ENCODE measurements at regions not wholly inside any gene's neighbourhood (a gene's known extent, or its start where the extent isn't known, plus 50 kb on each side); places are given as distances from the start of the nearest gene placed in this dataset.

DNA sequence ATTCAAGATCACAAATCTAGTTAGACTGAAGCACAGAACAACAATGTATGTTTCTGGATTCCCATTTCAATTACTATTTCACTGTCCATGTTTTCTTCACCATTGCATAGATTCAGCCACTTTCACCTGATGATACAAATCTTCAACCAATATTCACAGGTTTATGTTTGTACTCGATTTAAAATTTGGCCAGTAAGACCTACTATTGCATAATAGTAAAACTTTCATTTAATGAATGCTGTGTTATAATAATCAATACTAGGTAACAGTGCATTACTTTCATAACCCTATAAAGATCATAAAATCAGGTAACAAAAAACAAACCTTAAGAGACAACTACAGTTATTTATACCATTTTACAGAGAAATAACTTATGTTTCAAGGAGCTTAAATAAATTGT is 2209.1 kb downstream of the ARAP2 start:
- Histone ChIP-seq H3K79me2 (ENCODE audit: low read depth) (no peaks in the 10 kb centered on the region), H3K27ac (no peak overlapping the region), H3K9ac (no peak overlapping the region), H3K27me3 (no peaks in the 10 kb centered on the region), H3F3A (ENCODE audit: low read depth) (no peaks in the 10 kb centered on the region), H3K4me1 (no peaks in the 10 kb centered on the region), H4K20me1 (ENCODE audit: low read depth) (no peaks in the 10 kb centered on the region), H3K4me2 (no peak overlapping the region), H3K4me3 (no peak overlapping the region), H3K9me3 (ENCODE audit: low read depth) (no peaks in the 10 kb centered on the region), H2AFZ (replicated peaks) (no peak overlapping the region), H3K36me3 (no peaks in the 10 kb centered on the region)
- no peaks in the 10 kb centered on the region for H3K36me3 Mint-ChIP-seq
- TF ChIP-seq EZH2phosphoT487 (IDR thresholded peaks at IDR 0.05) (no peak), EZH2 (IDR thresholded peaks at IDR 0.05) (no peak)
- TF ChIP-seq, protein P1, sequence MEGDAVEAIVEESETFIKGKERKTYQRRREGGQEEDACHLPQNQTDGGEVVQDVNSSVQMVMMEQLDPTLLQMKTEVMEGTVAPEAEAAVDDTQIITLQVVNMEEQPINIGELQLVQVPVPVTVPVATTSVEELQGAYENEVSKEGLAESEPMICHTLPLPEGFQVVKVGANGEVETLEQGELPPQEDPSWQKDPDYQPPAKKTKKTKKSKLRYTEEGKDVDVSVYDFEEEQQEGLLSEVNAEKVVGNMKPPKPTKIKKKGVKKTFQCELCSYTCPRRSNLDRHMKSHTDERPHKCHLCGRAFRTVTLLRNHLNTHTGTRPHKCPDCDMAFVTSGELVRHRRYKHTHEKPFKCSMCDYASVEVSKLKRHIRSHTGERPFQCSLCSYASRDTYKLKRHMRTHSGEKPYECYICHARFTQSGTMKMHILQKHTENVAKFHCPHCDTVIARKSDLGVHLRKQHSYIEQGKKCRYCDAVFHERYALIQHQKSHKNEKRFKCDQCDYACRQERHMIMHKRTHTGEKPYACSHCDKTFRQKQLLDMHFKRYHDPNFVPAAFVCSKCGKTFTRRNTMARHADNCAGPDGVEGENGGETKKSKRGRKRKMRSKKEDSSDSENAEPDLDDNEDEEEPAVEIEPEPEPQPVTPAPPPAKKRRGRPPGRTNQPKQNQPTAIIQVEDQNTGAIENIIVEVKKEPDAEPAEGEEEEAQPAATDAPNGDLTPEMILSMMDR (IDR thresholded peaks at IDR 0.05): no peak
- H3K27ac Mint-ChIP-seq: no peak overlapping the region
- no peaks in the 10 kb centered on the region for H3K4me1 Mint-ChIP-seq
- no peaks in the 10 kb centered on the region for H3K27me3 Mint-ChIP-seq (ENCODE audit: insufficient read depth, low read depth)
- H3K9me3 Mint-ChIP-seq: no peaks in the 10 kb centered on the region
- DNase-seq (ENCODE audit: low spot score): no peak
- H3K4me3 Mint-ChIP-seq: no peak overlapping the region

DNA sequence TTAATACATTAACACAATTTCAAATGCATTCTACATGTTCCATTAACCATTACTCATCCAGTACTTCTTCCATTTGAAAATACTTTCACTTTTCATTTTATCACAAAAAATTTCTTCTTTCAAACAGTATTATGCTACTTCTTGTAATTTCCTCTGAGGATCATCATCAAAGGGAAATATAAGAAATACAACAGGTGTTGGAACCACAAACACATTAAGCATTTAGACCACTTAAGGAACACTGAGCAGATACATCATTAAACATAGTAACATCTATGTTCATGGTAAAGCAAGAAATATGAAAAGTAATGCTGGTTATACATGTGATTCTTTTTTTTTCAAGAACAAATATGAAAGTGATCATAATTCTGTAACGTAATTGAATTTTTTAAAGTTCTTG is 2207.0 kb downstream of the ARAP2 start:
- Histone ChIP-seq H3K4me1 (no peaks in the 10 kb centered on the region), H2AFZ (replicated peaks) (no peak overlapping the region), H3K9ac (no peak overlapping the region), H3K27ac (no peak overlapping the region), H4K20me1 (ENCODE audit: low read depth) (no peaks in the 10 kb centered on the region), H3K27me3 (no peaks in the 10 kb centered on the region), H3K9me3 (ENCODE audit: low read depth) (no peaks in the 10 kb centered on the region), H3K79me2 (ENCODE audit: low read depth) (no peaks in the 10 kb centered on the region), H3F3A (ENCODE audit: low read depth) (no peaks in the 10 kb centered on the region), H3K4me2 (no peak overlapping the region), H3K4me3 (no peak overlapping the region), H3K36me3 (no peaks in the 10 kb centered on the region)
- H3K27ac Mint-ChIP-seq: no peak overlapping the region
- no peaks in the 10 kb centered on the region for H3K4me1 Mint-ChIP-seq
- no peak for DNase-seq (ENCODE audit: low spot score)
- no peak overlapping the region for H3K4me3 Mint-ChIP-seq
- H3K36me3 Mint-ChIP-seq: no peaks in the 10 kb centered on the region
- no peaks in the 10 kb centered on the region for H3K9me3 Mint-ChIP-seq
- H3K27me3 Mint-ChIP-seq (ENCODE audit: insufficient read depth, low read depth): no peaks in the 10 kb centered on the region
- TF ChIP-seq EZH2phosphoT487 (IDR thresholded peaks at IDR 0.05) (no peak), EZH2 (IDR thresholded peaks at IDR 0.05) (no peak)
- TF ChIP-seq, protein P1 (IDR thresholded peaks at IDR 0.05): no peak

DNA sequence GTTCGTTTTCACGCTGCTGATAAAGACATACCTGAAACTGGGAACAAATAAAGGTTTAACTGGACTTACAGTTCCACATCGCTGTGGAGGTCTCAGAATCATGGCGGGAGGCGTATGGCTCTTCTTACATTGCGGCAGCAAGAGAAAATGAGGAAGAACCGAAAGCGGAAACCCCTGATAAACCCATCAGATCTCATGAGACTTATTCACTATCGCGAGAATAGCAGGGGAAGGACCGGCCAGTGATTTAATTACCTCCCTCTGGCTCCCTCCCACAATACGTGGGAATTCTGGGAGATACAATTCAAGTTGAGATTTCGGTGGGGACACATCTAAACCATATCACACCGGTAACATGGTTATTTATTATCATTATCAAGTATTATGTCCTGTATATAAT is 2204.5 kb downstream of the ARAP2 start:
- no peaks in the 10 kb centered on the region for H3K4me1 Mint-ChIP-seq
- Histone ChIP-seq H3K27me3 (no peaks in the 10 kb centered on the region), H3K36me3 (no peaks in the 10 kb centered on the region), H3K4me1 (no peaks in the 10 kb centered on the region), H4K20me1 (ENCODE audit: low read depth) (no peaks in the 10 kb centered on the region), H3K27ac (no peak overlapping the region), H3K4me2 (no peak overlapping the region), H3K79me2 (ENCODE audit: low read depth) (no peaks in the 10 kb centered on the region), H3K9me3 (ENCODE audit: low read depth) (no peaks in the 10 kb centered on the region), H3K4me3 (no peak overlapping the region), H2AFZ (replicated peaks) (no peak overlapping the region), H3F3A (ENCODE audit: low read depth) (no peaks in the 10 kb centered on the region), H3K9ac (no peak overlapping the region)
- H3K27ac Mint-ChIP-seq: no peak overlapping the region
- no peaks in the 10 kb centered on the region for H3K9me3 Mint-ChIP-seq
- TF ChIP-seq EZH2 (IDR thresholded peaks at IDR 0.05) (no peak), EZH2phosphoT487 (IDR thresholded peaks at IDR 0.05) (no peak)
- TF ChIP-seq, protein P1 (IDR thresholded peaks at IDR 0.05): no peak
- no peak overlapping the region for H3K4me3 Mint-ChIP-seq
- no peaks in the 10 kb centered on the region for H3K36me3 Mint-ChIP-seq
- H3K27me3 Mint-ChIP-seq (ENCODE audit: insufficient read depth, low read depth): no peaks in the 10 kb centered on the region
- no peak for DNase-seq (ENCODE audit: low spot score)

DNA sequence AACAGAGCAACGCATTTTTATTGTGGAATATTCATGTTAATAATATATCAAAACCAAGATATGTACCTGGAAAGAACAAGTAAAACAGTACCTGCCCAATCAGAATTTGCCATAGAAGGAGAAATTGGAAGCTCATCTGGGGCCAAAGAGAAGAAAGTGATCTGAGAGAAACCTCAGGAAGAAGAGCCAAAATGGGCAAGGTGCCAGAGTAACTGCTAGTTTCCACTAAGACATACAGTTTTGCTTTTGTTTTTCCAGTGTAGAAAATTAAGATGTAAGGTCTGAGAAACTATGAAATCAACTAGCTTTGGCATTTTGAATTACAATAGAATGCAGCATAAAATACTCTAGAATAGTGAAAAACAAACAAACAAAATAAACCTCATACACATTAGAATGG is 2201.2 kb downstream of the ARAP2 start:
- DNase-seq (ENCODE audit: low spot score): no peak
- no peaks in the 10 kb centered on the region for H3K27me3 Mint-ChIP-seq (ENCODE audit: insufficient read depth, low read depth)
- H3K4me1 ChIP-seq: no peaks in the 10 kb centered on the region
- no peak overlapping the region for H3K9ac ChIP-seq
- no peaks in the 10 kb centered on the region for H3K36me3 Mint-ChIP-seq
- H3K4me2 ChIP-seq: no peak overlapping the region
- H3F3A ChIP-seq (ENCODE audit: low read depth): no peaks in the 10 kb centered on the region
- H3K9me3 ChIP-seq (ENCODE audit: low read depth): no peaks in the 10 kb centered on the region
- H3K4me3 ChIP-seq: no peak overlapping the region
- no peak overlapping the region for H3K27ac Mint-ChIP-seq
- no peaks in the 10 kb centered on the region for H3K9me3 Mint-ChIP-seq
- H3K4me1 Mint-ChIP-seq: no peaks in the 10 kb centered on the region
- H3K27ac ChIP-seq: no peak overlapping the region
- H3K4me3 Mint-ChIP-seq: no peak overlapping the region
- no peaks in the 10 kb centered on the region for H3K27me3 ChIP-seq
- TF ChIP-seq EZH2phosphoT487 (IDR thresholded peaks at IDR 0.05) (no peak), EZH2 (IDR thresholded peaks at IDR 0.05) (no peak)
- TF ChIP-seq, protein P1 (IDR thresholded peaks at IDR 0.05): no peak
- H3K36me3 ChIP-seq: no peaks in the 10 kb centered on the region
- no peaks in the 10 kb centered on the region for H3K79me2 ChIP-seq (ENCODE audit: low read depth)
- H2AFZ ChIP-seq (replicated peaks): no peak overlapping the region
- H4K20me1 ChIP-seq (ENCODE audit: low read depth): no peaks in the 10 kb centered on the region

Data from neural progenitor cell (in vitro differentiated cells).